ENCODE measurements at regions not wholly inside any gene's neighbourhood (a gene's known extent, or its start where the extent isn't known, plus 50 kb on each side); places are given as distances from the start of the nearest gene placed in this dataset.
"Not testable (repeated sequence)": the region's sequence is repeated elsewhere in the genome, so short reads cannot be mapped to it uniquely, and the experiment has no call there.

GRCh38 chr16:59331708-59332107 is 597.6 kb upstream of the GOT2 start:
- H4K20me1 ChIP-seq (ENCODE audit: control insufficient read depth, insufficient read depth); H3K36me3 ChIP-seq (ENCODE audit: control insufficient read depth in 2 of 2, insufficient read depth in 2 of 2, low read length in 1 of 2); intact Hi-C loops (cut with micrococcal nuclease; ENCODE audit: unreplicated experiment); DNase-seq (ENCODE audit: low read depth, low spot score); H3K4me1 ChIP-seq (ENCODE audit: control insufficient read depth, insufficient read depth, low read length); CTCF ChIA-PET; H3K9ac ChIP-seq (ENCODE audit: control insufficient read depth, insufficient read depth, low read length); H3K27me3 ChIP-seq (replicated peaks in 1 of 2; ENCODE audit: control insufficient read depth in 2 of 2, insufficient read depth in 2 of 2, low read length in 1 of 2); H2AFZ ChIP-seq (ENCODE audit: control insufficient read depth, low read depth, low read length); H3K4me2 ChIP-seq (ENCODE audit: control insufficient read depth, insufficient read depth); H3K9me3 ChIP-seq (replicated peaks; ENCODE audit: control insufficient read depth, insufficient read depth, low read length); H3K4me3 ChIP-seq; H3K79me2 ChIP-seq (ENCODE audit: control insufficient read depth, insufficient read depth, low read length); H3K27ac ChIP-seq (ENCODE audit: control insufficient read depth, insufficient read depth); FAIRE-seq; SMC1A ChIA-PET (ENCODE audit: uncharacterized antibody, unreplicated experiment); POLR2A ChIA-PET; RAD21 ChIA-PET (ENCODE audit: unreplicated experiment); BruUV-seq (replicated peaks); ATAC-seq; in situ Hi-C loops (cut with MboI): not testable (repeated sequence)
- peak; percentile 50 for TF ChIP-seq RUNX3 (IDR thresholded peaks at IDR 0.05; ENCODE audit: low read length)
- 0% methylated on average over 3 of the region's 3 CpGs for WGBS (ENCODE audit: insufficient coverage, insufficient replicate concordance, low lambda C conversion rate, missing lambda C conversion rate)

- no peaks in the 10 kb centered on the region for H4K20me1 ChIP-seq (ENCODE audit: control insufficient read depth, insufficient read depth)
- H3K9ac ChIP-seq (ENCODE audit: control insufficient read depth, insufficient read depth, low read length): no peak overlapping the region
- in situ Hi-C loops (cut with MboI): no loop called here
- FAIRE-seq (no peak), ATAC-seq (no peak), DNase-seq (ENCODE audit: low read depth, low spot score) (no peak)
- H3K4me2 ChIP-seq (ENCODE audit: control insufficient read depth, insufficient read depth): no peak overlapping the region
- H3K27ac ChIP-seq (ENCODE audit: control insufficient read depth, insufficient read depth): no peak overlapping the region
- H3K4me3 ChIP-seq: no peak overlapping the region
- no peaks in the 10 kb centered on the region; the same call in 2 of the 3 replicates for H3K9me3 ChIP-seq (replicated peaks; ENCODE audit: control insufficient read depth, insufficient read depth, low read length)
- BruUV-seq (replicated peaks): no TSS peak
- H2AFZ ChIP-seq (ENCODE audit: control insufficient read depth, low read depth, low read length): no peak overlapping the region
- intact Hi-C loops (cut with micrococcal nuclease; ENCODE audit: unreplicated experiment): no loop called here
- H3K4me1 ChIP-seq (ENCODE audit: control insufficient read depth, insufficient read depth, low read length): no peaks in the 10 kb centered on the region
- no peaks in the 10 kb centered on the region for H3K36me3 ChIP-seq (ENCODE audit: control insufficient read depth in 2 of 2, insufficient read depth in 2 of 2, low read length in 1 of 2)
- H3K27me3 ChIP-seq (replicated peaks in 1 of 2; ENCODE audit: control insufficient read depth in 2 of 2, insufficient read depth in 2 of 2, low read length in 1 of 2): no peaks in the 10 kb centered on the region
- ChIA-PET POLR2A (interaction anchor here (0.6 kb wide), 1 partner anchor 202 kb away, joined by 3 read pairs; no protein-coding TSS in a partner anchor), SMC1A (ENCODE audit: uncharacterized antibody, unreplicated experiment) (no interaction called here), CTCF (no interaction called here), RAD21 (ENCODE audit: unreplicated experiment) (no interaction called here)
- WGBS (ENCODE audit: insufficient coverage, insufficient replicate concordance, low lambda C conversion rate, missing lambda C conversion rate): 50% methylated on average over 2 of the region's 2 CpGs
- H3K79me2 ChIP-seq (ENCODE audit: control insufficient read depth, insufficient read depth, low read length): no peaks in the 10 kb centered on the region
- TF ChIP-seq CREB1 (IDR thresholded peaks at IDR 0.05; ENCODE audit: low read depth) (no peak), HDAC2 (IDR thresholded peaks at IDR 0.05) (no peak), ZNF217 (IDR thresholded peaks at IDR 0.05) (no peak), CEBPB (IDR thresholded peaks at IDR 0.05; ENCODE audit: borderline replicate concordance in 1 of 2, low read depth in 2 of 2, low read length in 2 of 2) (no peak), HDGF (IDR thresholded peaks at IDR 0.05) (no peak), RELA (IDR thresholded peaks at IDR 0.05; ENCODE audit: borderline replicate concordance, partially characterized antibody) (no peak), FOXM1 (IDR thresholded peaks at IDR 0.05; ENCODE audit: low read depth, low read length) (no peak), ZNF24 (IDR thresholded peaks at IDR 0.05) (no peak), TBL1XR1 (IDR thresholded peaks at IDR 0.05; ENCODE audit: low read depth, low read length) (no peak), ASH2L (IDR thresholded peaks at IDR 0.05; ENCODE audit: borderline replicate concordance, low read depth) (no peak)
- TF ChIP-seq, protein P1, sequence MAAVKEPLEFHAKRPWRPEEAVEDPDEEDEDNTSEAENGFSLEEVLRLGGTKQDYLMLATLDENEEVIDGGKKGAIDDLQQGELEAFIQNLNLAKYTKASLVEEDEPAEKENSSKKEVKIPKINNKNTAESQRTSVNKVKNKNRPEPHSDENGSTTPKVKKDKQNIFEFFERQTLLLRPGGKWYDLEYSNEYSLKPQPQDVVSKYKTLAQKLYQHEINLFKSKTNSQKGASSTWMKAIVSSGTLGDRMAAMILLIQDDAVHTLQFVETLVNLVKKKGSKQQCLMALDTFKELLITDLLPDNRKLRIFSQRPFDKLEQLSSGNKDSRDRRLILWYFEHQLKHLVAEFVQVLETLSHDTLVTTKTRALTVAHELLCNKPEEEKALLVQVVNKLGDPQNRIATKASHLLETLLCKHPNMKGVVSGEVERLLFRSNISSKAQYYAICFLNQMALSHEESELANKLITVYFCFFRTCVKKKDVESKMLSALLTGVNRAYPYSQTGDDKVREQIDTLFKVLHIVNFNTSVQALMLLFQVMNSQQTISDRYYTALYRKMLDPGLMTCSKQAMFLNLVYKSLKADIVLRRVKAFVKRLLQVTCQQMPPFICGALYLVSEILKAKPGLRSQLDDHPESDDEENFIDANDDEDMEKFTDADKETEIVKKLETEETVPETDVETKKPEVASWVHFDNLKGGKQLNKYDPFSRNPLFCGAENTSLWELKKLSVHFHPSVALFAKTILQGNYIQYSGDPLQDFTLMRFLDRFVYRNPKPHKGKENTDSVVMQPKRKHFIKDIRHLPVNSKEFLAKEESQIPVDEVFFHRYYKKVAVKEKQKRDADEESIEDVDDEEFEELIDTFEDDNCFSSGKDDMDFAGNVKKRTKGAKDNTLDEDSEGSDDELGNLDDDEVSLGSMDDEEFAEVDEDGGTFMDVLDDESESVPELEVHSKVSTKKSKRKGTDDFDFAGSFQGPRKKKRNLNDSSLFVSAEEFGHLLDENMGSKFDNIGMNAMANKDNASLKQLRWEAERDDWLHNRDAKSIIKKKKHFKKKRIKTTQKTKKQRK (IDR thresholded peaks at IDR 0.05; ENCODE audit: low read depth, low read length): no peak
- TF ChIP-seq, protein P2, sequence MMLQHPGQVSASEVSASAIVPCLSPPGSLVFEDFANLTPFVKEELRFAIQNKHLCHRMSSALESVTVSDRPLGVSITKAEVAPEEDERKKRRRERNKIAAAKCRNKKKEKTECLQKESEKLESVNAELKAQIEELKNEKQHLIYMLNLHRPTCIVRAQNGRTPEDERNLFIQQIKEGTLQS (IDR thresholded peaks at IDR 0.05; ENCODE audit: borderline replicate concordance, extremely low read depth, low read depth, low read length): no peak
- TF ChIP-seq, protein P3, sequence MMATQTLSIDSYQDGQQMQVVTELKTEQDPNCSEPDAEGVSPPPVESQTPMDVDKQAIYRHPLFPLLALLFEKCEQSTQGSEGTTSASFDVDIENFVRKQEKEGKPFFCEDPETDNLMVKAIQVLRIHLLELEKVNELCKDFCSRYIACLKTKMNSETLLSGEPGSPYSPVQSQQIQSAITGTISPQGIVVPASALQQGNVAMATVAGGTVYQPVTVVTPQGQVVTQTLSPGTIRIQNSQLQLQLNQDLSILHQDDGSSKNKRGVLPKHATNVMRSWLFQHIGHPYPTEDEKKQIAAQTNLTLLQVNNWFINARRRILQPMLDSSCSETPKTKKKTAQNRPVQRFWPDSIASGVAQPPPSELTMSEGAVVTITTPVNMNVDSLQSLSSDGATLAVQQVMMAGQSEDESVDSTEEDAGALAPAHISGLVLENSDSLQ (IDR thresholded peaks at IDR 0.05): no peak
Observed at GRCh38 chr16:59330019-59330670, 596.0 kb upstream of the GOT2 start.
